Kidney (tissue), 13 donors: ENCODE measurements at regions not wholly inside any gene's neighbourhood (a gene's known extent, or its start where the extent isn't known, plus 50 kb on each side); places are given as distances from the start of the nearest gene placed in this dataset.
"Not testable (repeated sequence)": the region's sequence is repeated elsewhere in the genome, so short reads cannot be mapped to it uniquely, and the experiment has no call there.

ENCODE experiments used
- DNase-seq, 5 donors: peaks; one replicate each; pipeline ENCODE4 v3.0.0-alpha.2; 2013 to 2020
- FAIRE-seq: peaks from 2 replicates; lab custom pipeline; 2012; peaks lifted over from hg19 to GRCh38; lab: Jason Lieb, UNC
- H3K27ac ChIP-seq, 2 donors: one replicate each; pipeline ENCODE4 v1.7.0; 2013; ENCODE audit warnings: low read depth in 2 of 2, low read length in 2 of 2, inconsistent platforms in 1 of 2
- H3K27me3 ChIP-seq: one replicate; pipeline ENCODE4 v1.7.1; 2013; ENCODE audit warnings: low read length, inconsistent platforms; ENCODE audit not compliant: control insufficient read depth, insufficient read depth
- H3K36me3 ChIP-seq, 3 donors: one replicate each; pipeline versions ENCODE4 v1.7.0 to v1.7.1; 2013; ENCODE audit warnings: low read length in 3 of 3, control low read depth in 1 of 3, inconsistent platforms in 1 of 3; ENCODE audit not compliant: insufficient read depth in 3 of 3, control insufficient read depth in 2 of 3
- H3K4me1 ChIP-seq, 3 donors: one replicate each; pipeline versions ENCODE4 v1.7.0 to v1.7.1; 2013; ENCODE audit warnings: low read length in 3 of 3, inconsistent platforms in 1 of 3, low read depth in 1 of 3; ENCODE audit not compliant: control insufficient read depth in 2 of 3, insufficient read depth in 2 of 3
- H3K4me3 ChIP-seq, 3 donors: one replicate each; pipeline versions ENCODE4 v1.7.0 to v1.8.1; 2013; ENCODE audit warnings: low read length in 3 of 3, control low read depth in 1 of 3, inconsistent platforms in 1 of 3
- H3K9ac ChIP-seq, 3 donors: one replicate each; pipeline versions ENCODE4 v1.7.0 to v1.7.1; 2013; ENCODE audit warnings: low read length in 3 of 3, control low read depth in 1 of 3, inconsistent platforms in 1 of 3
- H3K9me3 ChIP-seq, 3 donors: one replicate each; pipeline versions ENCODE4 v1.7.0 to v1.7.1; 2013; ENCODE audit warnings: low read length in 3 of 3, control low read depth in 1 of 3, inconsistent platforms in 1 of 3; ENCODE audit not compliant: control insufficient read depth in 2 of 3, insufficient read depth in 1 of 3
- CTCF ChIP-seq: IDR thresholded peaks from 3 replicates; pipeline ENCODE4 v1.5.1; 2012; ENCODE audit warnings: mild to moderate bottlenecking, moderate library complexity, borderline replicate concordance; ENCODE audit not compliant: insufficient read depth; ENCODE audit errors: extremely low read depth
- intact Hi-C: fragments of 100-400 bp; cut with DNase I; formaldehyde crosslinking; loops from one replicate; pipeline ENCODE4 v1.11.1; 2022
- donor health status: control.
- donor health status: control.
- donor health status: control.
- donor health status: control.
- donor health status: control.
- donor health status: DM: yes; HTN: yes; CAD: no.
- donor health status: Normal renal cell carcinoma (clear cell type).

- H3K9me3 ChIP-seq: no peaks in the 10 kb centered on the region
- no peak overlapping the region for H3K27ac ChIP-seq
- intact Hi-C loops: no loop called here
- H3K4me1 ChIP-seq: no peaks in the 10 kb centered on the region
- H3K36me3 ChIP-seq: no peaks in the 10 kb centered on the region
- no peak for TF ChIP-seq CTCF
- FAIRE-seq (no peak), DNase-seq (no peak)
- no peak overlapping the region for H3K9ac ChIP-seq
- H3K27me3 ChIP-seq: no peaks in the 10 kb centered on the region
- no peak overlapping the region for H3K4me3 ChIP-seq
These were observed 252.2 kb upstream of the FOXN3 start for GRCh38 chr14:89669193-89669592.

GRCh38 chr14:89667983-89668382 is 250.9 kb upstream of the FOXN3 start:
- Histone ChIP-seq H3K4me1 (no peaks in the 10 kb centered on the region), H3K27ac (no peak overlapping the region), H3K4me3 (no peak overlapping the region), H3K9ac (no peak overlapping the region), H3K9me3 (no peaks in the 10 kb centered on the region), H3K27me3 (no peaks in the 10 kb centered on the region), H3K36me3 (no peaks in the 10 kb centered on the region)
- FAIRE-seq (no peak), DNase-seq (peak in 4 of 5 donors; percentile 48 to 70 (median 60))
- intact Hi-C loops: no loop called here
- TF ChIP-seq CTCF: no peak

DNA sequence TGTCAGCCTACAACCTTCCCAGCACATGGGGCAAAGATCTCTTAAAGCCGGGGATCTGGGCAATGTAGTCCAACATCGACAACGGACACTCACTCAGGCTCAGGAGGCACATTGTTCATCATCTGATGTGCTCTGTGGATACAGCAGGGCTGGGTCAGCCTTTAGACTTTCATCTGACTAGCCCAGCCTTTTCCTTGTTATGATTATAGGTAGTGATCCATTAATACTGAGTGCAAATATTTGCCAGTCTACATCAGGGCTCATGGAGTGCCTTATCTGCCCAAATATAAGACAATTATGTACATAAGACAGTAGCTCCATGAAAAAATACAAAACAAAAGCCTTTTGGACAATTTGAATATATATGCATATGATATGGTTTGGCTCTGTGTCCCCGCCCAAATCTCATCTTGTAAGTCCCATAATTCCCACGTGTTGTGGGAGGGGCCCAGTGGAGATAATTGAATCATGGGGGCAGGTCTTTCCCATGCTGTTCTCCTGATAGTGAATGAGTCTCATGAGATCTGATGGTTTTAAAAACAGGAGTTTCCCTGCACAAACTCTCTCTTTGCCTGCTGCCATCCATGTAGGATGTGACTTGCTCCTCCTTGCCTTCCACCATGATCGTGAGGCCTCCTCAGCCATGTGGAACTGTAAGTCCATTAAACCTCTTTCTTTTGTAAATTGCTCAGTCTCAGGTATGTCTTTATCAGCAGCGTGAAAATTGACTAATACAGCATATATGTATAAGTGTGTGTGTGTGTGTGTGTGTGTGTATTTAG is 248.5 kb upstream of the FOXN3 start:
- H3K36me3 ChIP-seq, H3K9ac ChIP-seq, DNase-seq, FAIRE-seq, H3K27me3 ChIP-seq, H3K4me1 ChIP-seq, H3K4me3 ChIP-seq, intact Hi-C loops, H3K9me3 ChIP-seq, H3K27ac ChIP-seq: not testable (repeated sequence)

DNA sequence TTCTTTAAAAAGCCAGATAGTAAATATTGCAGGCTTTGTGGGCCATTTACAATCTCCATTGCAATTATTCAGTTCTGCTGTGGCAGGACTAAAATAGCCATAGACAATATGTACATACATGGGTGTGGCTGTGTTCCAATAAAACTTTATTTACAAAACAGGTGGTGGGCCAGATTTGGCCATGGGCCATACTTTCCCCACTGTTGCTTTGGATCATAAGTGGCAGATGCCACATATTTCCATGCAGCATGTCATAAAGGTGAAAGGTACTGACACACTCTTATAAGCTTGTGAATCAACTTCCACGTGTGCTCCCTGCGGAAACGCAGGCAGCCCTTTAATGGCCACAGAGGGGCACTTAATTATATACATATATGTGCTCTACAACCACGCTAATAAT is 244.4 kb upstream of the FOXN3 start:
- H3K27me3 ChIP-seq: no peaks in the 10 kb centered on the region
- H3K9me3 ChIP-seq: peaks cover 0 to 6% (median 0%) of the 10 kb centered on the region in 3 donors
- H3K36me3 ChIP-seq: no peaks in the 10 kb centered on the region
- H3K27ac ChIP-seq: no peak overlapping the region
- no peak overlapping the region for H3K9ac ChIP-seq
- H3K4me3 ChIP-seq: no peak overlapping the region
- DNase-seq: no peak
- peaks cover 0 to 9% (median 0%) of the 10 kb centered on the region in 3 donors for H3K4me1 ChIP-seq
- FAIRE-seq: no peak
- intact Hi-C loops: no loop called here
- TF ChIP-seq CTCF: no peak

- intact Hi-C loops, FAIRE-seq: not testable (repeated sequence)
These were observed 243.7 kb upstream of the FOXN3 start for GRCh38 chr14:89660625-89661233.

More at GRCh38 chr14:89660625-89661233, 243.7 kb upstream of the FOXN3 start:
- H3K9me3 ChIP-seq, H3K27me3 ChIP-seq, H3K9ac ChIP-seq, H3K36me3 ChIP-seq, H3K4me1 ChIP-seq, DNase-seq, H3K27ac ChIP-seq, H3K4me3 ChIP-seq: not testable (repeated sequence)
